Liver (tissue), 8 donors: ENCODE measurements at regions not wholly inside any gene's neighbourhood (a gene's known extent, or its start where the extent isn't known, plus 50 kb on each side); places are given as distances from the start of the nearest gene placed in this dataset.

Source experiments
- DNase-seq: peaks from one replicate; pipeline ENCODE4 v3.0.0-alpha.2; 2017; ENCODE audit warnings: low spot score
- H3K27ac ChIP-seq, 2 donors: one replicate each; pipeline ENCODE4 v1.7.0; 2013; ENCODE audit warnings: inconsistent platforms in 2 of 2, low read length in 2 of 2, control low read depth in 1 of 2, low read depth in 1 of 2, mild to moderate bottlenecking in 1 of 2
- H3K27me3 ChIP-seq, 4 donors: one replicate each; pipeline versions ENCODE4 v1.6.1 to v1.7.0; 2013; ENCODE audit warnings: low read length in 3 of 4, inconsistent platforms in 1 of 4, mild to moderate bottlenecking in 1 of 4, moderate library complexity in 1 of 4; ENCODE audit not compliant: control insufficient read depth in 4 of 4, insufficient read depth in 4 of 4
- H3K36me3 ChIP-seq, 4 donors: one replicate each; pipeline versions ENCODE4 v1.6.1 to v1.7.0; 2013; ENCODE audit warnings: low read length in 3 of 4, mild to moderate bottlenecking in 3 of 4, low read depth in 1 of 4, moderate library complexity in 1 of 4; ENCODE audit not compliant: control insufficient read depth in 4 of 4, insufficient read depth in 3 of 4
- H3K4me1 ChIP-seq, 4 donors: one replicate each; pipeline versions ENCODE4 v1.6.1 to v1.7.0; 2013; ENCODE audit warnings: low read length in 3 of 4, mild to moderate bottlenecking in 3 of 4, moderate library complexity in 1 of 4; ENCODE audit not compliant: control insufficient read depth in 4 of 4, insufficient read depth in 4 of 4
- H3K4me3 ChIP-seq, 3 donors: one replicate each; pipeline versions ENCODE4 v1.6.1 to v1.7.0; 2013; ENCODE audit warnings: low read length in 3 of 3, control low read depth in 1 of 3, low read depth in 1 of 3, mild to moderate bottlenecking in 1 of 3
- H3K9ac ChIP-seq, 2 donors: one replicate each; pipeline ENCODE4 v1.7.0; 2013; ENCODE audit warnings: low read length in 2 of 2, mild to moderate bottlenecking in 2 of 2, moderate library complexity in 2 of 2, control low read depth in 1 of 2, low read depth in 1 of 2
- H3K9me3 ChIP-seq, 4 donors: one replicate each; pipeline versions ENCODE4 v1.6.1 to v1.7.0; 2013; ENCODE audit warnings: low read length in 3 of 4; ENCODE audit not compliant: control insufficient read depth in 4 of 4
- EGR1 ChIP-seq, 2 donors: IDR thresholded peaks; 2 replicates each; pipeline ENCODE4 v1.6.1; 2016 to 2018; ENCODE audit warnings: antibody characterized with exemption in 2 of 2, low read depth in 2 of 2
- GABPA ChIP-seq, 2 donors: IDR thresholded peaks in 1 of 2; conservative IDR thresholded peaks in 1 of 2; 2 replicates each; pipeline ENCODE4 v1.6.1; 2016; ENCODE audit warnings: antibody characterized with exemption in 2 of 2, mild to moderate bottlenecking in 1 of 2, moderate library complexity in 1 of 2
- HNF4A ChIP-seq, 2 donors: conservative IDR thresholded peaks; 2 replicates each; pipeline ENCODE4 v1.6.1; 2016; ENCODE audit warnings: antibody characterized with exemption in 2 of 2, mild to moderate bottlenecking in 2 of 2
- HNF4G ChIP-seq: IDR thresholded peaks from 2 replicates; pipeline ENCODE4 v1.6.1; 2016; ENCODE audit warnings: antibody characterized with exemption
- NR2F2 ChIP-seq: IDR thresholded peaks from 2 replicates; pipeline ENCODE4 v1.6.1; 2016; ENCODE audit warnings: antibody characterized with exemption
- RXRA ChIP-seq, 2 donors: IDR thresholded peaks; 2 replicates each; pipeline ENCODE4 v1.6.1; 2017 to 2018; ENCODE audit warnings: antibody characterized with exemption in 2 of 2, mild to moderate bottlenecking in 1 of 2
- SP1 ChIP-seq: IDR thresholded peaks from 2 replicates; pipeline ENCODE4 v1.6.1; 2018; ENCODE audit warnings: antibody characterized with exemption, mild to moderate bottlenecking
- WGBS: extraction: QIAGEN DNeasy Blood & Tissue Kit; methylation state at CpG from one replicate; pipeline ENCODE4 v1.1.7; 2013; 5-methylcytosine and 5-hydroxymethylcytosine counted together
- TF ChIP-seq, protein P1 (sequence below): fragments of 150-350 bp; IDR thresholded peaks from 2 replicates; pipeline ENCODE4 v1.5.1; 2017; ENCODE audit warnings: improper control_type of control experiment, low read depth, low read length; ENCODE audit not compliant: missing input control
- TF ChIP-seq, protein P2 (sequence below): IDR thresholded peaks from 2 replicates; pipeline ENCODE4 v1.6.1; 2016; ENCODE audit warnings: antibody characterized with exemption, mild to moderate bottlenecking
- donor health status: healthy.
- donor health status: healthy.
- donor health status: healthy.
- donor health status: healthy.
- donor health status: healthy.

DNA sequence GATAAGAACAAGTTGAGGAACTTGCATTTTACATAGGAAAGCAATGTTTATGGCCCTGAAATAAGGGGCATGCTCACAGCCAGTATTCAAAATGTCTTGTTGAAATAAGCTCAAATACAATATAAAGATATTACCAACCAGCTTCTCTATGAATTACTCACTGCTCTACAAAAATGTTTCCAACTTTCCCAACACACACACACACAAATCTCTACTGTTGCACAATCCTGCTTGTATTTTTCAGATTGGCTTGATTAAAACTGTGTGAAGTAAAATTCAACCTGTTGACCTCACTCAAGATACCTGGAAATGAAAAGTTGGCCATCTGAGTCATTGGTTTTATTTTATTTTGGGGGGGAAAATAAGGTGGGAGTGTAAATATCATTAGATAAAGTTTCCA is 128.6 kb downstream of the CHIC2 start:
- Histone ChIP-seq H3K4me3 (no peak overlapping the region), H3K4me1 (no peaks in the 10 kb centered on the region), H3K27me3 (no peaks in the 10 kb centered on the region), H3K9ac (no peak overlapping the region), H3K9me3 (peaks cover 0 to 3% (median 0%) of the 10 kb centered on the region in 4 donors), H3K27ac (no peak overlapping the region), H3K36me3 (no peaks in the 10 kb centered on the region)
- no peak for DNase-seq
- TF ChIP-seq RXRA (IDR thresholded peaks at IDR 0.05) = peak in 1 of 2 donors; percentile 26
- no peak for TF ChIP-seq GABPA (IDR thresholded peaks at IDR 0.05 in 1 of 2, conservative IDR thresholded peaks at IDR 0.05 in 1 of 2)
- TF ChIP-seq HNF4A (conservative IDR thresholded peaks at IDR 0.05) = no peak
- TF ChIP-seq SP1 = no peak
- TF ChIP-seq, protein P1, sequence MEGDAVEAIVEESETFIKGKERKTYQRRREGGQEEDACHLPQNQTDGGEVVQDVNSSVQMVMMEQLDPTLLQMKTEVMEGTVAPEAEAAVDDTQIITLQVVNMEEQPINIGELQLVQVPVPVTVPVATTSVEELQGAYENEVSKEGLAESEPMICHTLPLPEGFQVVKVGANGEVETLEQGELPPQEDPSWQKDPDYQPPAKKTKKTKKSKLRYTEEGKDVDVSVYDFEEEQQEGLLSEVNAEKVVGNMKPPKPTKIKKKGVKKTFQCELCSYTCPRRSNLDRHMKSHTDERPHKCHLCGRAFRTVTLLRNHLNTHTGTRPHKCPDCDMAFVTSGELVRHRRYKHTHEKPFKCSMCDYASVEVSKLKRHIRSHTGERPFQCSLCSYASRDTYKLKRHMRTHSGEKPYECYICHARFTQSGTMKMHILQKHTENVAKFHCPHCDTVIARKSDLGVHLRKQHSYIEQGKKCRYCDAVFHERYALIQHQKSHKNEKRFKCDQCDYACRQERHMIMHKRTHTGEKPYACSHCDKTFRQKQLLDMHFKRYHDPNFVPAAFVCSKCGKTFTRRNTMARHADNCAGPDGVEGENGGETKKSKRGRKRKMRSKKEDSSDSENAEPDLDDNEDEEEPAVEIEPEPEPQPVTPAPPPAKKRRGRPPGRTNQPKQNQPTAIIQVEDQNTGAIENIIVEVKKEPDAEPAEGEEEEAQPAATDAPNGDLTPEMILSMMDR = no peak
- TF ChIP-seq HNF4G = no peak
- TF ChIP-seq, protein P2, sequence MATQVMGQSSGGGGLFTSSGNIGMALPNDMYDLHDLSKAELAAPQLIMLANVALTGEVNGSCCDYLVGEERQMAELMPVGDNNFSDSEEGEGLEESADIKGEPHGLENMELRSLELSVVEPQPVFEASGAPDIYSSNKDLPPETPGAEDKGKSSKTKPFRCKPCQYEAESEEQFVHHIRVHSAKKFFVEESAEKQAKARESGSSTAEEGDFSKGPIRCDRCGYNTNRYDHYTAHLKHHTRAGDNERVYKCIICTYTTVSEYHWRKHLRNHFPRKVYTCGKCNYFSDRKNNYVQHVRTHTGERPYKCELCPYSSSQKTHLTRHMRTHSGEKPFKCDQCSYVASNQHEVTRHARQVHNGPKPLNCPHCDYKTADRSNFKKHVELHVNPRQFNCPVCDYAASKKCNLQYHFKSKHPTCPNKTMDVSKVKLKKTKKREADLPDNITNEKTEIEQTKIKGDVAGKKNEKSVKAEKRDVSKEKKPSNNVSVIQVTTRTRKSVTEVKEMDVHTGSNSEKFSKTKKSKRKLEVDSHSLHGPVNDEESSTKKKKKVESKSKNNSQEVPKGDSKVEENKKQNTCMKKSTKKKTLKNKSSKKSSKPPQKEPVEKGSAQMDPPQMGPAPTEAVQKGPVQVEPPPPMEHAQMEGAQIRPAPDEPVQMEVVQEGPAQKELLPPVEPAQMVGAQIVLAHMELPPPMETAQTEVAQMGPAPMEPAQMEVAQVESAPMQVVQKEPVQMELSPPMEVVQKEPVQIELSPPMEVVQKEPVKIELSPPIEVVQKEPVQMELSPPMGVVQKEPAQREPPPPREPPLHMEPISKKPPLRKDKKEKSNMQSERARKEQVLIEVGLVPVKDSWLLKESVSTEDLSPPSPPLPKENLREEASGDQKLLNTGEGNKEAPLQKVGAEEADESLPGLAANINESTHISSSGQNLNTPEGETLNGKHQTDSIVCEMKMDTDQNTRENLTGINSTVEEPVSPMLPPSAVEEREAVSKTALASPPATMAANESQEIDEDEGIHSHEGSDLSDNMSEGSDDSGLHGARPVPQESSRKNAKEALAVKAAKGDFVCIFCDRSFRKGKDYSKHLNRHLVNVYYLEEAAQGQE = no peak
- TF ChIP-seq NR2F2 = no peak

DNA sequence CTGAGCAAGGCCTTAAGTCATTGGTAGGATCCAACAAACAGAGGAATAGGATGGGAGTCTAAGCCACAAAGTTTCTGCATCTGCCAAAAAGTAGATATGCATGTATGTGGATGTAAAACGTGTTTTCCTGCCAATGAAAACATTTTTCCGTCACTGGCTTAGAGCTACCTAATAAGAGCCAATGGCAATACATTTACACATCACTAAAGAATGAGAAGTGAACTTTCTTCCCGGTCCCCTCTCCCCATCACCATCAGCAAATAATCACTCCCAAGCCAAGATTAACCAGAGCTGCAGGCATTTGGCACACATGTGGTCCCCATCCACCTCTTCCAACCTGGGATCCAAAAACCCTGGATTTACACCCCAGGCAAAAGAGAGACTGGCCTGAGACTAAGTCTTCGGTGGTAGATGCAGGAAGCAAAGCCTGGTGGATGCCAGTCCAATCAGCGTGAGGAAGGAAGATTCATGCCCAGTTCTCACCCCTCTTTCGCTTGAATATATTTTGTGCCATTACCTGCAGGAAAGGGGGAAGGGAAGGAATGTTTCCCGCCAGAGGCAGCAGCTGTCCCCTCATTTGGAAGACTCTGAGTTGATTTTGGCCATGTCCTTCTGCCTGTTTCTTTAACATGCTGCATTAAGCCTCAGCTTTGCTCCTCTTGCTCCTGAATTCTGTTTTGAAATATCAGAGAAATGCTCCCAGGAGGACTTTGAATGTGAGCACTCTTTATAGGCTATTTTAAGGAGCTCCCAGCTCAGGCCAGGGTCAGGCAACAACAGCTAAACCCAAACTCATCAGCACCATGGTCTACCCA is 131.4 kb downstream of the CHIC2 start:
- no peaks in the 10 kb centered on the region for H3K27me3 ChIP-seq
- 85% methylated on average over 7 of the region's 7 CpGs for WGBS
- no peak overlapping the region for H3K9ac ChIP-seq
- TF ChIP-seq, protein P1 = no peak
- TF ChIP-seq GABPA (IDR thresholded peaks at IDR 0.05 in 1 of 2, conservative IDR thresholded peaks at IDR 0.05 in 1 of 2) = no peak
- no peak for TF ChIP-seq EGR1 (IDR thresholded peaks at IDR 0.05; ENCODE audit: low read depth in 2 of 2)
- no peaks in the 10 kb centered on the region for H3K36me3 ChIP-seq
- H3K27ac ChIP-seq = no peak overlapping the region
- H3K4me3 ChIP-seq = no peak overlapping the region
- no peaks in the 10 kb centered on the region for H3K9me3 ChIP-seq
- no peak for DNase-seq
- H3K4me1 ChIP-seq = peaks cover 0 to 7% (median 6%) of the 10 kb centered on the region in 4 donors
